HCT116 (cell line): ENCODE measurements at regions not wholly inside any gene's neighbourhood (a gene's known extent, or its start where the extent isn't known, plus 50 kb on each side); places are given as distances from the start of the nearest gene placed in this dataset.

Experiments
- ELF1 ChIP-seq: IDR thresholded peaks from 2 replicates; pipeline ENCODE4 v1.6.1; 2012; ENCODE audit warnings: low read depth, borderline replicate concordance
- POLR2A ChIP-seq: IDR thresholded peaks from 2 replicates; pipeline ENCODE4 v1.7.0; 2011; ENCODE audit warnings: borderline replicate concordance; ENCODE audit not compliant: insufficient read depth, insufficient read length; ENCODE audit errors: extremely low read depth
- POLR2AphosphoS5 ChIP-seq: IDR thresholded peaks from 2 replicates; pipeline ENCODE4 v1.6.1; 2011; ENCODE audit warnings: mild to moderate bottlenecking, low read depth, low read length, moderate library complexity
- RAD21 ChIP-seq: IDR thresholded peaks from 2 replicates; pipeline ENCODE4 v1.6.1; 2012; ENCODE audit warnings: low read depth, mild to moderate bottlenecking
- YY1 ChIP-seq: IDR thresholded peaks from 2 replicates; pipeline ENCODE4 v1.6.1; 2011; ENCODE audit warnings: low read length, low read depth, moderate library complexity, mild to moderate bottlenecking; ENCODE audit not compliant: insufficient replicate concordance; ENCODE audit errors: extremely low read depth
- TF ChIP-seq, protein P1 (sequence below): IDR thresholded peaks from 2 replicates; pipeline ENCODE4 v1.6.1; 2012
- TF ChIP-seq, protein P2 (sequence below), 3 experiments: fragments of 200-600 bp in 1 of 3; sonication (generic) in 1 of 3; IDR thresholded peaks in 2 of 3; conservative IDR thresholded peaks in 1 of 3; 2 replicates each; pipeline ENCODE4 v1.5.1; 2012 to 2017; ENCODE audit warnings: low read depth in 2 of 3, low read length in 2 of 3, antibody characterized with exemption in 1 of 3, borderline replicate concordance in 1 of 3, control low read depth in 1 of 3, mild to moderate bottlenecking in 1 of 3, mixed read lengths in 1 of 3, mixed run types in 1 of 3, moderate library complexity in 1 of 3; ENCODE audit not compliant: insufficient read depth in 1 of 3

DNA sequence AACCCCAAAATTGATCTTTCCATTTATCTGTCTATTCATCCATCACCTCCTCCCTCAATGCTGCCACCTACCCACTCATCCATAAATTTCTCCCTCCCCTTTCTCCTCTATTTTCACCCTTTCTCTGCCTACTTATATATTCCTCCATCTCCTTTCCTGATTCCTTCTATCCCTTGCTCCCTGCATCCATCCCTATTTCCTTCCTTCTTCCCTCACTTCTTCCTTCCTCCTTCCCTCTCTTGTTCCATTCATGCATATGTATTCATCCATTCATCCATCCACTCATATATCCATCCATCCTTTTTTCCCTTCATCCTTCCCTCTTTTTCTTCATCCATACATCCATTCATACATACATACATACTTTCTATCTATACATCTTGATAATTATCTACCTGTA lies 76.3 kb upstream of the GGTLC1 start:
- TF ChIP-seq, protein P1, sequence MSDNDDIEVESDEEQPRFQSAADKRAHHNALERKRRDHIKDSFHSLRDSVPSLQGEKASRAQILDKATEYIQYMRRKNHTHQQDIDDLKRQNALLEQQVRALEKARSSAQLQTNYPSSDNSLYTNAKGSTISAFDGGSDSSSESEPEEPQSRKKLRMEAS, result no peak
- no peak for TF ChIP-seq POLR2AphosphoS5
- no peak for TF ChIP-seq POLR2A
- TF ChIP-seq, protein P2, sequence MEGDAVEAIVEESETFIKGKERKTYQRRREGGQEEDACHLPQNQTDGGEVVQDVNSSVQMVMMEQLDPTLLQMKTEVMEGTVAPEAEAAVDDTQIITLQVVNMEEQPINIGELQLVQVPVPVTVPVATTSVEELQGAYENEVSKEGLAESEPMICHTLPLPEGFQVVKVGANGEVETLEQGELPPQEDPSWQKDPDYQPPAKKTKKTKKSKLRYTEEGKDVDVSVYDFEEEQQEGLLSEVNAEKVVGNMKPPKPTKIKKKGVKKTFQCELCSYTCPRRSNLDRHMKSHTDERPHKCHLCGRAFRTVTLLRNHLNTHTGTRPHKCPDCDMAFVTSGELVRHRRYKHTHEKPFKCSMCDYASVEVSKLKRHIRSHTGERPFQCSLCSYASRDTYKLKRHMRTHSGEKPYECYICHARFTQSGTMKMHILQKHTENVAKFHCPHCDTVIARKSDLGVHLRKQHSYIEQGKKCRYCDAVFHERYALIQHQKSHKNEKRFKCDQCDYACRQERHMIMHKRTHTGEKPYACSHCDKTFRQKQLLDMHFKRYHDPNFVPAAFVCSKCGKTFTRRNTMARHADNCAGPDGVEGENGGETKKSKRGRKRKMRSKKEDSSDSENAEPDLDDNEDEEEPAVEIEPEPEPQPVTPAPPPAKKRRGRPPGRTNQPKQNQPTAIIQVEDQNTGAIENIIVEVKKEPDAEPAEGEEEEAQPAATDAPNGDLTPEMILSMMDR (IDR thresholded peaks at IDR 0.05 in 2 of 3, conservative IDR thresholded peaks at IDR 0.05 in 1 of 3; ENCODE audit: borderline replicate concordance in 1 of 3, insufficient read depth in 1 of 3, low read depth in 2 of 3, low read length in 2 of 3), result no peak
- no peak for TF ChIP-seq YY1
- TF ChIP-seq RAD21, result no peak
- no peak for TF ChIP-seq ELF1
